Progenitor cell of endocrine pancreas (in vitro differentiated cells): ENCODE measurements at regions not wholly inside any gene's neighbourhood (a gene's known extent, or its start where the extent isn't known, plus 50 kb on each side); places are given as distances from the start of the nearest gene placed in this dataset.

Experiments used
- DNase-seq: peaks from one replicate; pipeline ENCODE4 v3.0.0; 2021; ENCODE audit warnings: low spot score; ENCODE audit not compliant: unreplicated experiment
- H3K27ac Mint-ChIP-seq: 2 replicates; pipeline ENCODE4 v1.8.0; 2021; ENCODE audit warnings: mild to moderate bottlenecking, moderate library complexity, mixed read lengths
- H3K27me3 Mint-ChIP-seq: 2 replicates; pipeline ENCODE4 v1.8.0; 2021; ENCODE audit warnings: mixed read lengths
- H3K36me3 Mint-ChIP-seq: 2 replicates; pipeline ENCODE4 v1.8.0; 2022; ENCODE audit warnings: mixed read lengths; ENCODE audit not compliant: insufficient read depth
- H3K4me1 Mint-ChIP-seq: 2 replicates; pipeline ENCODE4 v1.8.0; 2021; ENCODE audit warnings: low read depth, mixed read lengths
- H3K4me3 Mint-ChIP-seq: 2 replicates; pipeline ENCODE4 v1.8.0; 2021; ENCODE audit warnings: low read depth, mild to moderate bottlenecking, moderate library complexity, mixed read lengths
- H3K9me3 Mint-ChIP-seq: 2 replicates; pipeline ENCODE4 v1.8.0; 2021; ENCODE audit warnings: low read depth, mixed read lengths
- TF ChIP-seq, protein P1 (sequence below): fragments of 200-600 bp; sonication (generic); IDR thresholded peaks from one replicate; pipeline ENCODE4 v1.5.0; 2021; ENCODE audit warnings: antibody characterized with exemption, mild to moderate bottlenecking; ENCODE audit not compliant: unreplicated experiment

DNA sequence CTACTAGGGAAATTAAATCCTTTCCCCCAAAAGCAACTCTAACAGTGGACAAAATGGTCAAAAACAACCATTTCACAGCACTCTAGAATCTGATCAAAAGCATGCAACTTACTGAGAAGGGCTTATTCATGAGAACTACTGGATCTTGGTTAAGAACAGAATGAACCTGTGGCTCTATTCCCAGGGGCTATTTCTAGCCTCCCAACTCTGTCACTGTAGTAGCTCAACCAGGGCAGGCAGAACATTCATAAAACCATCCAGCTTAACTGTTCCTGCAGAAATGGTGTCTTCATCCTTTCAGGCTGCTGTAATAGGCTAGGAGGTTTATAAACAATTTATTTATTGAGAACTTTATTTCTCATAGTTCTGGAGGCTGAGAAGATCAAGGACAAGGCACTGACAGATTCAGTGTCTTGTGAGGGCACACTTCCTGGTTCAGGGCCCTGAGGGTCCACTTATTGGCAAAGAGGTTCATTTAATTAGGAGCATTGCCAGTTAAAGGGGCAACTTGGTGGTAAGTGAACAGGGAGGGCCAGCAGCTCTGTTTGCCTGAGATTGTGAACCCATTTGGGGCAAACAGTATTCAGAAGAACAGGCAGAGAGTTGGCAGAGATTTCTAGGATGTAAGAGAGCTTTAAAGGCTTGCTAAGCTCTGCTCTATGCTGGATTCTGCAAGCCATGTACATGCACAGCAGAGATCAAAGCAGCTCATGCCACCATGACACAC is 238.5 kb upstream of the FBXL7 start:
- no peaks in the 10 kb centered on the region for H3K36me3 Mint-ChIP-seq
- no peaks in the 10 kb centered on the region for H3K4me1 Mint-ChIP-seq
- H3K27me3 Mint-ChIP-seq, result no peaks in the 10 kb centered on the region
- H3K9me3 Mint-ChIP-seq, result no peaks in the 10 kb centered on the region
- no peak overlapping the region for H3K27ac Mint-ChIP-seq
- no peak overlapping the region for H3K4me3 Mint-ChIP-seq
- TF ChIP-seq, protein P1, sequence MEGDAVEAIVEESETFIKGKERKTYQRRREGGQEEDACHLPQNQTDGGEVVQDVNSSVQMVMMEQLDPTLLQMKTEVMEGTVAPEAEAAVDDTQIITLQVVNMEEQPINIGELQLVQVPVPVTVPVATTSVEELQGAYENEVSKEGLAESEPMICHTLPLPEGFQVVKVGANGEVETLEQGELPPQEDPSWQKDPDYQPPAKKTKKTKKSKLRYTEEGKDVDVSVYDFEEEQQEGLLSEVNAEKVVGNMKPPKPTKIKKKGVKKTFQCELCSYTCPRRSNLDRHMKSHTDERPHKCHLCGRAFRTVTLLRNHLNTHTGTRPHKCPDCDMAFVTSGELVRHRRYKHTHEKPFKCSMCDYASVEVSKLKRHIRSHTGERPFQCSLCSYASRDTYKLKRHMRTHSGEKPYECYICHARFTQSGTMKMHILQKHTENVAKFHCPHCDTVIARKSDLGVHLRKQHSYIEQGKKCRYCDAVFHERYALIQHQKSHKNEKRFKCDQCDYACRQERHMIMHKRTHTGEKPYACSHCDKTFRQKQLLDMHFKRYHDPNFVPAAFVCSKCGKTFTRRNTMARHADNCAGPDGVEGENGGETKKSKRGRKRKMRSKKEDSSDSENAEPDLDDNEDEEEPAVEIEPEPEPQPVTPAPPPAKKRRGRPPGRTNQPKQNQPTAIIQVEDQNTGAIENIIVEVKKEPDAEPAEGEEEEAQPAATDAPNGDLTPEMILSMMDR, result no peak
- DNase-seq, result no peak

GRCh38 chr5:15260356-15261268 is 239.4 kb upstream of the FBXL7 start:
- Mint-ChIP-seq H3K4me1 (no peaks in the 10 kb centered on the region), H3K4me3 (no peak overlapping the region)
- no peak for DNase-seq

DNA sequence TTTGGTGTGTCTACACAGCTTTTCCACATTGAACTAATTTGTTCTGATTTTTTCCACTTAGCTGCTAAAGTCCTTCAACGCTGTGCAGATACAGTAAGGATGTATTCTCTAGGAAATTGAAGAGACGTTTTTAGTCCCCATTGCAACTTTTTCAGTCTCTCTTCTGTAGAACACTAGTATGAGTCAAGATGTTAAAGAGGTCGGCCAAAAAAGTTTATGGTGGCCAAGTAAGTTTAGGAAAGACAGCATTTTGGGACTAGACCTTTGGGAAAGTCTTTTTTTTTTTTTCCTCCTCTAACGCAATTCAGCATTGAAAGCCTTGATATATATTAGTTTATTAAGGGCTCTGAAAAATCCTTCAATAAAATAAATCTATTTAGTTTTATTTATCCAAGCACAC is 243.5 kb upstream of the FBXL7 start:
- Mint-ChIP-seq H3K36me3 (no peaks in the 10 kb centered on the region), H3K27ac (no peak overlapping the region)
- no peak for DNase-seq

More at GRCh38 chr5:15260356-15261268, 239.4 kb upstream of the FBXL7 start:
- H3K27me3 Mint-ChIP-seq, result no peaks in the 10 kb centered on the region
- H3K27ac Mint-ChIP-seq, result no peak overlapping the region
- H3K36me3 Mint-ChIP-seq, result no peaks in the 10 kb centered on the region
- H3K9me3 Mint-ChIP-seq, result no peaks in the 10 kb centered on the region
- TF ChIP-seq, protein P1, result no peak

DNA sequence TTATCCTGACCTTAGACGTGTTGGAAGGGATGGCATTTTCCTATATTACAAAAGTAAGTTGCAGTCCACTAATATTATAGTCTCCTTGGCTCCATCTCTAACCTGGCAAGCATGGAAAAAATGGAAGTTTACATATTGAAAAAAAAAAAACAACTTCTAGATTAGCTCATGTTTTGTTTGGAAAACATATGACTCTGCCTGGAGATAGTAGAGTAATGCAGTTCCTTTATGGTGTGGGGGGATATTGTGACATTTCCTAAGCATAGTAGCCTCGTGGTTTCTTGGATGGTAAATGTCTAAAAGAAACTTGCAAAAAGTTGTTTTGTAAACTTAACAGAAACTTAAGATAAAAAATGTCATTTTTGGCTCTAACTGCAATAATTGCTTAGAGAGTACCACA is 244.4 kb upstream of the FBXL7 start:
- Mint-ChIP-seq H3K27ac (no peak overlapping the region), H3K36me3 (no peaks in the 10 kb centered on the region), H3K4me3 (no peak overlapping the region), H3K4me1 (no peaks in the 10 kb centered on the region), H3K9me3 (no peaks in the 10 kb centered on the region), H3K27me3 (no peaks in the 10 kb centered on the region)
- TF ChIP-seq, protein P1, result no peak
- DNase-seq, result no peak

More for the DNA sequence above, 243.5 kb upstream of the FBXL7 start:
- Mint-ChIP-seq H3K4me3 (no peak overlapping the region), H3K4me1 (no peaks in the 10 kb centered on the region), H3K9me3 (no peaks in the 10 kb centered on the region), H3K27me3 (no peaks in the 10 kb centered on the region)
- TF ChIP-seq, protein P1, result no peak

- H3K27ac Mint-ChIP-seq, result no peak overlapping the region
- no peak overlapping the region for H3K4me3 Mint-ChIP-seq
- TF ChIP-seq, protein P1, result no peak
- no peak for DNase-seq
- H3K9me3 Mint-ChIP-seq, result no peaks in the 10 kb centered on the region
- H3K27me3 Mint-ChIP-seq, result no peaks in the 10 kb centered on the region
- H3K4me1 Mint-ChIP-seq, result no peaks in the 10 kb centered on the region
- H3K36me3 Mint-ChIP-seq, result no peaks in the 10 kb centered on the region
Observed at GRCh38 chr5:15254607-15255006, 245.4 kb upstream of the FBXL7 start.
